ENCODE measurements at regions not wholly inside any gene's neighbourhood (a gene's known extent, or its start where the extent isn't known, plus 50 kb on each side); places are given as distances from the start of the nearest gene placed in this dataset.

- DNase-seq (ENCODE audit: low spot score), result no peak
- TF ChIP-seq CTCF (IDR thresholded peaks at IDR 0.05; ENCODE audit: borderline replicate concordance, control extremely low read depth, extremely low read depth, insufficient read depth, missing control alignments), result no peak
- in situ Hi-C loops (cut with MboI; ENCODE audit: low sequenced_read_pairs, unreplicated experiment), result no loop called here
These were observed 352.6 kb upstream of the ZMIZ1 start for GRCh38 chr10:78716043-78716660.

- in situ Hi-C loops (cut with MboI; ENCODE audit: low sequenced_read_pairs, unreplicated experiment), result no loop called here
- TF ChIP-seq CTCF (IDR thresholded peaks at IDR 0.05; ENCODE audit: borderline replicate concordance, control extremely low read depth, extremely low read depth, insufficient read depth, missing control alignments), result no peak
- no peak for DNase-seq (ENCODE audit: low spot score)
These were observed 351.6 kb upstream of the ZMIZ1 start for GRCh38 chr10:78717200-78717599.

- no peak for TF ChIP-seq CTCF (IDR thresholded peaks at IDR 0.05; ENCODE audit: borderline replicate concordance, control extremely low read depth, extremely low read depth, insufficient read depth, missing control alignments)
- no peak for DNase-seq (ENCODE audit: low spot score)
- in situ Hi-C loops (cut with MboI; ENCODE audit: low sequenced_read_pairs, unreplicated experiment), result no loop called here
These were observed 350.7 kb upstream of the ZMIZ1 start for GRCh38 chr10:78718032-78718572.

GRCh38 chr10:78719276-78719675 lies 349.5 kb upstream of the ZMIZ1 start:
- in situ Hi-C loops (cut with MboI; ENCODE audit: low sequenced_read_pairs, unreplicated experiment), result no loop called here
- no peak for TF ChIP-seq CTCF (IDR thresholded peaks at IDR 0.05; ENCODE audit: borderline replicate concordance, control extremely low read depth, extremely low read depth, insufficient read depth, missing control alignments)
- DNase-seq (ENCODE audit: low spot score), result no peak

- no peak for DNase-seq (ENCODE audit: low spot score)
- in situ Hi-C loops (cut with MboI; ENCODE audit: low sequenced_read_pairs, unreplicated experiment), result no loop called here
- no peak for TF ChIP-seq CTCF (IDR thresholded peaks at IDR 0.05; ENCODE audit: borderline replicate concordance, control extremely low read depth, extremely low read depth, insufficient read depth, missing control alignments)
These were observed 348.7 kb upstream of the ZMIZ1 start for GRCh38 chr10:78720091-78720490.

- in situ Hi-C loops (cut with MboI; ENCODE audit: low sequenced_read_pairs, unreplicated experiment), result no loop called here
- DNase-seq (ENCODE audit: low spot score), result no peak
- TF ChIP-seq CTCF (IDR thresholded peaks at IDR 0.05; ENCODE audit: borderline replicate concordance, control extremely low read depth, extremely low read depth, insufficient read depth, missing control alignments), result no peak
These were observed 347.5 kb upstream of the ZMIZ1 start for GRCh38 chr10:78721231-78721630.

Measured in GM13976 (cell line).